ENCODE measurements at regions not wholly inside any gene's neighbourhood (a gene's known extent, or its start where the extent isn't known, plus 50 kb on each side); places are given as distances from the start of the nearest gene placed in this dataset.

- TF ChIP-seq CTCF (IDR thresholded peaks at IDR 0.05) (no peak), POLR2A (IDR thresholded peaks at IDR 0.05) (no peak)
Observed at GRCh38 chr9:11709567-11709966, 983.6 kb upstream of the TYRP1 start.
